ENCODE measurements at regions not wholly inside any gene's neighbourhood (a gene's known extent, or its start where the extent isn't known, plus 50 kb on each side); places are given as distances from the start of the nearest gene placed in this dataset.

- H3K9ac ChIP-seq (ENCODE audit: extremely low read depth, low read length, poor library complexity, severe bottlenecking) = no peak overlapping the region
- no peaks in the 10 kb centered on the region for H3K4me1 ChIP-seq (ENCODE audit: control insufficient read depth, insufficient read depth, low read length)
- peaks cover 55% of the 10 kb centered on the region for H3K27me3 ChIP-seq (ENCODE audit: control insufficient read depth, insufficient read depth, low read length, poor library complexity, severe bottlenecking)
- H3K27ac ChIP-seq (ENCODE audit: low read depth, low read length) = no peak overlapping the region
- Mint-ChIP-seq H3K4me1 (peaks cover 6% of the 10 kb centered on the region), H3K36me3 (ENCODE audit: low read depth) (no peaks in the 10 kb centered on the region), H3K27ac (no peak overlapping the region), H3K4me3 (no peak overlapping the region), H3K9me3 (no peaks in the 10 kb centered on the region), H3K27me3 (ENCODE audit: insufficient read depth) (peaks cover 64% of the 10 kb centered on the region)
- H3K36me3 ChIP-seq (ENCODE audit: control insufficient read depth, insufficient read depth, low read length) = no peaks in the 10 kb centered on the region
- DNase-seq = no peak
- H3K9me3 ChIP-seq (ENCODE audit: control insufficient read depth, low read length) = no peaks in the 10 kb centered on the region
- WGBS, 2 experiments (ENCODE audit: insufficient coverage in 1 of 2, insufficient read length in 1 of 2) = 93 to 97% methylated on average over 6 of the region's 6 CpGs
- H3K4me3 ChIP-seq (ENCODE audit: low read length) = no peak overlapping the region
- no peak for TF ChIP-seq CTCF (conservative IDR thresholded peaks at IDR 0.05)
These were observed 241.1 kb downstream of the SOX9 start for GRCh38 chr17:72361892-72362291.

GRCh38 chr17:72362376-72363088, 241.7 kb downstream of the SOX9 start:
- H3K4me1 Mint-ChIP-seq = peaks cover 12% of the 10 kb centered on the region
- H3K36me3 Mint-ChIP-seq (ENCODE audit: low read depth) = no peaks in the 10 kb centered on the region
- no peak for TF ChIP-seq CTCF (conservative IDR thresholded peaks at IDR 0.05)
- Histone ChIP-seq H3K4me3 (ENCODE audit: low read length) (no peak overlapping the region), H3K27ac (ENCODE audit: low read depth, low read length) (no peak overlapping the region), H3K36me3 (ENCODE audit: control insufficient read depth, insufficient read depth, low read length) (no peaks in the 10 kb centered on the region), H3K4me1 (ENCODE audit: control insufficient read depth, insufficient read depth, low read length) (no peaks in the 10 kb centered on the region), H3K27me3 (ENCODE audit: control insufficient read depth, insufficient read depth, low read length, poor library complexity, severe bottlenecking) (peaks cover 49% of the 10 kb centered on the region), H3K9ac (ENCODE audit: extremely low read depth, low read length, poor library complexity, severe bottlenecking) (no peak overlapping the region), H3K9me3 (ENCODE audit: control insufficient read depth, low read length) (no peaks in the 10 kb centered on the region)
- peaks cover 60% of the 10 kb centered on the region for H3K27me3 Mint-ChIP-seq (ENCODE audit: insufficient read depth)
- no peaks in the 10 kb centered on the region for H3K9me3 Mint-ChIP-seq
- WGBS, 2 experiments (ENCODE audit: insufficient coverage in 1 of 2, insufficient read length in 1 of 2) = 89 to 97% methylated on average over 6 to 9 of the region's 9 CpGs
- no peak overlapping the region for H3K27ac Mint-ChIP-seq
- no peak overlapping the region for H3K4me3 Mint-ChIP-seq
- DNase-seq = no peak

GRCh38 chr17:72363089-72363610, 242.3 kb downstream of the SOX9 start:
- H3K9ac ChIP-seq (ENCODE audit: extremely low read depth, low read length, poor library complexity, severe bottlenecking) = no peak overlapping the region
- Mint-ChIP-seq H3K36me3 (ENCODE audit: low read depth) (no peaks in the 10 kb centered on the region), H3K4me3 (no peak overlapping the region), H3K9me3 (no peaks in the 10 kb centered on the region), H3K4me1 (peaks cover 15% of the 10 kb centered on the region), H3K27ac (no peak overlapping the region), H3K27me3 (ENCODE audit: insufficient read depth) (peaks cover 58% of the 10 kb centered on the region)
- H3K27me3 ChIP-seq (ENCODE audit: control insufficient read depth, insufficient read depth, low read length, poor library complexity, severe bottlenecking) = peaks cover 43% of the 10 kb centered on the region
- no peak overlapping the region for H3K4me3 ChIP-seq (ENCODE audit: low read length)
- H3K36me3 ChIP-seq (ENCODE audit: control insufficient read depth, insufficient read depth, low read length) = no peaks in the 10 kb centered on the region
- 92 to 96% methylated on average over 4 to 6 of the region's 6 CpGs for WGBS, 2 experiments (ENCODE audit: insufficient coverage in 1 of 2, insufficient read length in 1 of 2)
- no peak overlapping the region for H3K27ac ChIP-seq (ENCODE audit: low read depth, low read length)
- H3K9me3 ChIP-seq (ENCODE audit: control insufficient read depth, low read length) = no peaks in the 10 kb centered on the region
- DNase-seq = no peak
- TF ChIP-seq CTCF (conservative IDR thresholded peaks at IDR 0.05) = no peak
- no peaks in the 10 kb centered on the region for H3K4me1 ChIP-seq (ENCODE audit: control insufficient read depth, insufficient read depth, low read length)

Measured in endodermal cell (in vitro differentiated cells).